NCI-H146 treated with DMSO at 0.1 percent for 48 hours (cell line): ENCODE measurements at regions not wholly inside any gene's neighbourhood (a gene's known extent, or its start where the extent isn't known, plus 50 kb on each side); places are given as distances from the start of the nearest gene placed in this dataset.

Experiments
- DNase-seq: peaks from one replicate; lab custom pipeline; 2025; ENCODE audit not compliant: unreplicated experiment; lab: John Stamatoyannopoulos, UW

GRCh38 chr6:101202867-101203374, 190.6 kb upstream of the GRIK2 start:
- no peak for DNase-seq

- no peak for DNase-seq
Measured at GRCh38 chr6:101203664-101204063, 189.8 kb upstream of the GRIK2 start.

- DNase-seq: no peak
Measured at GRCh38 chr6:101208152-101208551, 185.4 kb upstream of the GRIK2 start.

DNA sequence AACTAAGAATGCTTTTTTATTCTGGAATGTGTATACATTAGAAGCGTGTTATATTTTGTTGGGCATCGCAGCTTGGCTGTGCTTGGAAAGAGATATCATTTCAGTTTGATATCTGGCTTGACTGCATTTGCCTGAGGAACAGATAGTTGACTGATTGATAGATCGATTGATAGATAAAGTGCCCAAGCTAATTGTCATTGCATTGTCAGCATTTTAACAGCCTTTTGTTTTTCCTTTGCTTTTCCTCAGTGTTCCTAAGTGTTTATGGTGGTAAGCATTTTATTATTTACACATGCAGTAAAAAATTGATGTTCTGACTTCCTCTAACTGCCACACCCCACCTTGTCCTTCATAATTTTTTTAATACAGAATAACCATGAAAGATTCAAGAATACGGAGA, 180.9 kb upstream of the GRIK2 start:
- no peak for DNase-seq

DNA sequence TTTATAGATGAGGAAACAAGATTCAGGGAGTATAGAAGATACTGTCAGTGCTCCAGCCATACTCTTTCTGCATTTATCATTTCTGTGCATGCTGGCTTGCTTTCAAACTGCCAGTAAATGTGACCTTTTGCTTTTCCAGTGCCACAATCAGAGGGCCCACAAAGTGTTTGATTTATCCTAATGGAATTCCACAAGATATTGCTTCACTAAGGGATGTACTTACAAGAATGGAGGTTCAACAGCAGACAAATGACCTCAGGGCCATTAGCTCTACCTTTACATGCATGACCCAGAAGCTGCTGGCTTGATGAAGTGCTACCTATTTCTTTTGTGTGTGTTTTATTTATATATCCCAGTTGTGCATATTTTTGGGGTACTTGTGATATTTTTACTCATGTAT, 171.5 kb upstream of the GRIK2 start:
- DNase-seq: no peak

- DNase-seq: no peak
Measured at GRCh38 chr6:101224751-101225150, 168.8 kb upstream of the GRIK2 start.

- DNase-seq: no peak
Measured at GRCh38 chr6:101226677-101227135, 166.8 kb upstream of the GRIK2 start.

- DNase-seq: no peak
Measured at GRCh38 chr6:101230866-101231265, 162.6 kb upstream of the GRIK2 start.

DNA sequence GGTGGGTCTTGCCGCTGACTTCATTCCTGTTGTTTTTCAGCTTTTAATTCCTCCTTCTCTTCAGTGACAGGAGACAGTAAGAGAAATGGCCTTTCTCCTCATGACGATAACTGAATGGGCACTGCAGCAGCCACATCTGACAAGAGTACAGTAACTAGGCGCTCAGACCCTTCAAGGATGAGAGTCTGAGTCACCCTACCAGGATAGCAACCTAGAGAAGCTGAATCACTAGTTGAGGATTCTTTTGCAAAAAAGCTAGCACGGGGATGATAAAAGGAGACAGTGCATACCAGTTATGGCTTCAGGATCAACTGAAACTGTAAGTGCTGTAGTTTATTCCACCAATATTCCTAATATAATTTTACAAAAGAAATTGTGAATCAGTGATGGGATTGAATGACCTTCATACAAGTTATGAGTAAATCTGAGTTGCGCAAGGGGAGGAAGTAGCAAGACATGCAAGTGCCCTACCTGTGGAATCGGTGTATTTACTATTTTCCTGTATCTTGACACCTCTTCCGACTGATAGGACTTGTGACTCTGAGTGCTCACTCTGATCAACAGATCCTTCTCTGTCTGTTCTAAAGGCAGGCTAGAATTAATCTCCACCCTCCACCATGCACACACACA, 161.8 kb upstream of the GRIK2 start:
- no peak for DNase-seq

GRCh38 chr6:101232961-101233360, 160.5 kb upstream of the GRIK2 start:
- DNase-seq: no peak

- no peak for DNase-seq
Measured at GRCh38 chr6:101236709-101237108, 156.8 kb upstream of the GRIK2 start.

DNA sequence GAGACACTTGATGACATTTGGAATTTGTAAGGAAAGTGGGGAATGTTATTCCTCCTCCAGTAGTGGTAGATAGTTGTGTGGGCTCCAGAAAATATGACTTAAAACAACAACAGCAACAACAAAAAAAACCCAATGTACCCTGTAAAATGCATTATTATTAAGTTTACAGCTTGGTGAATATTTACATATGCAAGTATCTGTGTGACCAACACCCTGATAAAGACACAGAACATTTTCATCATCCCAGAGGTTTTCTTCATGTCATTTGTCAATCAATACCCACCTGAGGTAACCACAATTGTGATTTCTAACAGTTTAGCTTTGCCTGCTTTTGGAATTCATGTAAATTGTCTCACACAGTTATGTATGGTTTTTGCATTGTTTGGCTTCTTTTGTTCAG, 152.1 kb upstream of the GRIK2 start:
- no peak for DNase-seq

DNA sequence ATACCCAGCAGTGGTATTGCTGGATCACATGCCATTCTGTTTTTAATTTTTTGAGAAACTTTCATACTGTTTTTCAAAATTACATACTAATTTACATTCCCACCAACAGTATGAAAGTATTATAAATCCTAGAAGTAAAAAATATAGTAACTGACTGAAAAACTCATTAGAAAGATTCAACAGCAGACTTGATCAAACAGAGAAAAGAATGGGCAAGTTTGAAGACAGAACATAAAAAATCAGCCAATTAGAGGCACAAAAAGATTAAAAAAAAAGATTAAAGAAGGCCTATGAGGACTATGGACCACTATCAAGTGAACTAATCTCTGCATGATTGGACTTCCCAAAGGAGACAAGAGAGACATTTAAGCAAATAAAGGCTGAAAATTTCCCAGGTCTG, 144.0 kb upstream of the GRIK2 start:
- no peak for DNase-seq

DNA sequence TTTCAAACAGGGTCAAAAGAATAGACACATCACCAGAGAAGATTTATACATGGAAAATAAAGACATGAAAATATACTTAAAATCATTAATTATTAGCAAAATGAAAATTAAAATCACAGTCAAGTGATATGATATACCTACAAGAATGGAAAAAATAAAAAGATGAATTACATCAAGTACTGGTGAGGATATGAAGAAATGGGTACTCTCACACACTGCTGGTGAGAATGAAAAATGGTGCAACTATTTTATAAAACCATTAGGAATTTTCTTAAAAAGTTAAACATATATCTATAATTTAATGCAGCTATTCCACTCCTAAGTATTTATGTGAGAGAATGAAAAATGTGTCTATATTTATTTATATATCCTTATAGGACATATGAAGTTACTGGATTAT, 136.3 kb upstream of the GRIK2 start:
- no peak for DNase-seq

DNA sequence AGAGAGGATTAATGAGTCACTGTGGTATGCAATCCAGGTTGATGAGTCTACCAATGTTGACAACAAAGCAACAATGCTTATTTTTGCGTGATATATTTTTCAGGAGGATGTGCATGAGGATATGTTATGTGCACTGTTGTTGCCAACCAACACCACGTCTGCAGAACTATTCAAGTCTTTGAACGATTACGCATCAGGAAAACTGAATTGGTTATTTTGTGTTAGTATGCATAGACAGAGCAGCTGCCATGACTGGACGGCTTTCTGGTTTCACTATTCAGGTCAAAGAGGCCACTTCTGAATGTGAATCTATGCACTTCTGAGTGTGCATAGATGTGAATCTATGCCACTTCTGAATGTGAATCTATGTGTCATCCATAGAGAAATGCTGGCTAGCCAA, 134.0 kb upstream of the GRIK2 start:
- no peak for DNase-seq

- DNase-seq: no peak
Measured at GRCh38 chr6:101263596-101263995, 129.9 kb upstream of the GRIK2 start.

GRCh38 chr6:101266063-101266462, 127.4 kb upstream of the GRIK2 start:
- no peak for DNase-seq

DNA sequence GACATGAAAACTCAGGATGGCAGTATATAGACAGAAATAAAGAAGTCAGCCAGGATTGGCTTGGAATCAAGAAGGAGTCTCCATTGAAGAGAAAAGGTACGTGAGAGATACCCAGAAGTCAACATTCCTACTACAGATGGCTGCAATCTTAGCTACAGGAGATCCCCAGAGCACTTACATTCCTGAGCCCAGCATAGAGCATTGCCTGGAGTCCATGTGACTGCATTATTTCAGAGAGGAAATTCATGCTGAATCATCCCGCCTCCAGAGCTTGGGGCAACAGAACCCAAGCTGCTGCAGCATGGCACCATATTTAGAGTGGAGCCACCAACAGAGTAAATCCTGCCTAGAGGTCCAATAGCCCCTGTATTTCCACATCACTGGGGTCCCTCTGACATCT, 125.0 kb upstream of the GRIK2 start:
- DNase-seq: no peak

DNA sequence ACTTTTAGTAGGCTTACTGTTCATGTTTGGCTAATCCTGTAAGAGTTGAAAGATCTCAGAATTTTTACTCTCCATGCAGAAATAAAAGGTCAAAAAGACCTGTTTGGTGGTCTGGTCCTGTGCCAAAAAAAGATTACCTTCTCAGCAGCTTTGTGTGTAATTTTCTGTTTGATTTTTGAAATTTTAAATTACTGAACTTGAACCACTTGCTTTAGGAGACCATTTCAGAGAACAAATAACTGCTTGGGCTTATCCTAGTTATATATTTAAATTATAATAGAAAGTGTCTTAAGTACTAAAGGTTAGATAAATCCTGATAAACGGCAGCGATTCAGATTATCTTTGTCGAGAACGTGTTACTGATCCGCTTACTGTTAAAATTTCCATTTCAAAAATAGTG, 118.3 kb upstream of the GRIK2 start:
- DNase-seq: no peak

- no peak for DNase-seq
Measured at GRCh38 chr6:101276066-101276465, 117.4 kb upstream of the GRIK2 start.

DNA sequence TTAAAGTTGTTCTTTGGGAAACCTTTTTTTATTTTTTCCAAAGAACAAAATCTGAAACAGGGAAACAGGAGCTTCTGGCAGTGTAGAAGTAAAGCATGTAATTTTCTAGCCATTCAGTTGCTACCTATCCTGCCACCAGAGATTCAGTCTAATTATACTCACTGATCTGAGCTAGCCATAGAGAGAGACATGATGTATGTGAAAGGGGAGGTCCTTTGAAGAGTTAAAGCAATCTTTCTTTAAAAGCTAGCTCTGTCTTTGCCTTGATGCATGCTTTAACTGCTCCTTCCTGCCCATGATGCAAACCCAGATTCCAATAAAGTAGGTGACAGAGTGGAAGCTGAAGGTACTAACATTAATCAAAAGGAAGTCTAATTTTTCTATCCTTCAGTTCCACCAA, 114.1 kb upstream of the GRIK2 start:
- no peak for DNase-seq

DNA sequence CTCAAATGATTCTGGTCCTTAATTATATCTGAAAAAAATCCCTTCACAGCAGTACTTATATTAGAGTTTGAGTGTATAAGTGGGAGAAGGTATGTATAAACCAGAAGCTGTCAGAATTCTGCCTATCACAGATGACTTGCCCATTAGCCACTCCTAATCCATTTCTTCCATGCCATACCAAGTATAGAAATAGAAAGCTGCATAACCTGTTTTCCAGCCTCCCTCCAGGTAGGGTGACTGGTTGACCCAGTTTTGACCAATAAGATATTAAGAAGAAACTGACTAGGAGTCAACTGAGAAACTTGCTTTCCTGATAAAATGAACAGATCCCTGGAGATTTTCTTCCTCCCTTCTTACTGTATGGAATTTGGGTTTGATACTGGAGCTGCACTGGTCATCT, 112.2 kb upstream of the GRIK2 start:
- no peak for DNase-seq

GRCh38 chr6:101284131-101284530, 109.4 kb upstream of the GRIK2 start:
- no peak for DNase-seq
